Spinal cord (tissue), 9 donors: ENCODE measurements at regions not wholly inside any gene's neighbourhood (a gene's known extent, or its start where the extent isn't known, plus 50 kb on each side); places are given as distances from the start of the nearest gene placed in this dataset.

Experiments used
- DNase-seq, 6 donors: peaks; one replicate each; pipeline versions ENCODE4 v3.0.0 to v3.0.0-alpha.2; 2013 to 2015; ENCODE audit warnings: low spot score in 6 of 6, low read depth in 4 of 6
- H3K27ac ChIP-seq: one replicate; pipeline ENCODE4 v1.5.1; 2013; ENCODE audit warnings: low read depth, low read length, control low read depth
- H3K27me3 ChIP-seq: one replicate; pipeline ENCODE4 v1.6.1; 2013; ENCODE audit warnings: low read length; ENCODE audit not compliant: control insufficient read depth, insufficient read depth
- H3K36me3 ChIP-seq: one replicate; pipeline ENCODE4 v1.6.1; 2013; ENCODE audit warnings: low read length; ENCODE audit not compliant: control insufficient read depth, insufficient read depth
- H3K4me1 ChIP-seq: one replicate; pipeline ENCODE4 v1.6.1; 2013; ENCODE audit warnings: low read length; ENCODE audit not compliant: control insufficient read depth, insufficient read depth
- H3K4me3 ChIP-seq: one replicate; pipeline ENCODE4 v1.5.1; 2013; ENCODE audit warnings: low read depth, low read length, control low read depth
- H3K9me3 ChIP-seq: one replicate; pipeline ENCODE4 v1.6.1; 2013; ENCODE audit warnings: low read length; ENCODE audit not compliant: control insufficient read depth, insufficient read depth
- WGBS: methylation state at CpG from one replicate; pipeline ENCODE4 v1.1.5; 2013; ENCODE audit warnings: missing lambda C conversion rate; ENCODE audit not compliant: insufficient coverage; 5-methylcytosine and 5-hydroxymethylcytosine counted together
- donor health status: healthy.

- H3K9me3 ChIP-seq: no peaks in the 10 kb centered on the region
- no peaks in the 10 kb centered on the region for H3K27me3 ChIP-seq
- H3K4me1 ChIP-seq: no peaks in the 10 kb centered on the region
- H3K36me3 ChIP-seq: no peaks in the 10 kb centered on the region
- H3K27ac ChIP-seq: no peak overlapping the region
- no peak overlapping the region for H3K4me3 ChIP-seq
- DNase-seq: no peak
Observed at GRCh38 chr2:163259489-163259888, 420.9 kb upstream of the KCNH7 start.

GRCh38 chr2:163255086-163255485 lies 416.5 kb upstream of the KCNH7 start:
- H3K27ac ChIP-seq: no peak overlapping the region
- no peak for DNase-seq
- no peaks in the 10 kb centered on the region for H3K36me3 ChIP-seq
- H3K9me3 ChIP-seq: no peaks in the 10 kb centered on the region
- H3K4me3 ChIP-seq: no peak overlapping the region
- no peaks in the 10 kb centered on the region for H3K27me3 ChIP-seq
- H3K4me1 ChIP-seq: no peaks in the 10 kb centered on the region

GRCh38 chr2:163253621-163254285 lies 415.2 kb upstream of the KCNH7 start:
- H3K36me3 ChIP-seq: no peaks in the 10 kb centered on the region
- no peak overlapping the region for H3K27ac ChIP-seq
- H3K27me3 ChIP-seq: no peaks in the 10 kb centered on the region
- H3K4me3 ChIP-seq: no peak overlapping the region
- no peaks in the 10 kb centered on the region for H3K4me1 ChIP-seq
- WGBS: 65% methylated on average over 2 of the region's 6 CpGs
- no peak for DNase-seq
- H3K9me3 ChIP-seq: no peaks in the 10 kb centered on the region

- 50% methylated on average over 1 of the region's 3 CpGs for WGBS
- Histone ChIP-seq H3K4me3 (no peak overlapping the region), H3K9me3 (no peaks in the 10 kb centered on the region)
Observed at GRCh38 chr2:163252199-163252598, 413.6 kb upstream of the KCNH7 start.

GRCh38 chr2:163248376-163249253 lies 410.0 kb upstream of the KCNH7 start:
- WGBS: 22% methylated on average over 1 of the region's 5 CpGs
- H3K27me3 ChIP-seq: no peaks in the 10 kb centered on the region
- no peak overlapping the region for H3K27ac ChIP-seq
- no peak overlapping the region for H3K4me3 ChIP-seq
- DNase-seq: peak in 2 of 6 donors; percentile 60 to 66
- no peaks in the 10 kb centered on the region for H3K9me3 ChIP-seq
- no peaks in the 10 kb centered on the region for H3K4me1 ChIP-seq
- no peaks in the 10 kb centered on the region for H3K36me3 ChIP-seq

More at GRCh38 chr2:163252199-163252598, 413.6 kb upstream of the KCNH7 start:
- Histone ChIP-seq H3K4me1 (no peaks in the 10 kb centered on the region), H3K27me3 (no peaks in the 10 kb centered on the region), H3K36me3 (no peaks in the 10 kb centered on the region), H3K27ac (no peak overlapping the region)
- no peak for DNase-seq

- DNase-seq: no peak
- H3K4me3 ChIP-seq: no peak overlapping the region
- no peaks in the 10 kb centered on the region for H3K4me1 ChIP-seq
- H3K27me3 ChIP-seq: no peaks in the 10 kb centered on the region
- H3K36me3 ChIP-seq: no peaks in the 10 kb centered on the region
- WGBS: no CpG with 5 or more reads among the region's 2 CpGs
- no peak overlapping the region for H3K27ac ChIP-seq
- no peaks in the 10 kb centered on the region for H3K9me3 ChIP-seq
Observed at GRCh38 chr2:163247847-163248220, 409.3 kb upstream of the KCNH7 start.

GRCh38 chr2:163247156-163247846 lies 408.7 kb upstream of the KCNH7 start:
- 80% methylated on average over 1 of the region's 6 CpGs for WGBS
- Histone ChIP-seq H3K27me3 (no peaks in the 10 kb centered on the region), H3K27ac (no peak overlapping the region), H3K9me3 (no peaks in the 10 kb centered on the region), H3K4me1 (no peaks in the 10 kb centered on the region), H3K36me3 (no peaks in the 10 kb centered on the region), H3K4me3 (no peak overlapping the region)
- DNase-seq: peak in 2 of 6 donors; percentile 39 to 60

- no peak overlapping the region for H3K4me3 ChIP-seq
- H3K36me3 ChIP-seq: no peaks in the 10 kb centered on the region
- H3K4me1 ChIP-seq: no peaks in the 10 kb centered on the region
- no peak overlapping the region for H3K27ac ChIP-seq
- no peaks in the 10 kb centered on the region for H3K9me3 ChIP-seq
- DNase-seq: no peak
- 59% methylated on average over 7 of the region's 9 CpGs for WGBS
- H3K27me3 ChIP-seq: no peaks in the 10 kb centered on the region
Observed at GRCh38 chr2:163246135-163246534, 407.6 kb upstream of the KCNH7 start.

- Histone ChIP-seq H3K27me3 (no peaks in the 10 kb centered on the region), H3K9me3 (no peaks in the 10 kb centered on the region), H3K36me3 (no peaks in the 10 kb centered on the region), H3K4me1 (no peaks in the 10 kb centered on the region), H3K4me3 (no peak overlapping the region), H3K27ac (no peak overlapping the region)
- no peak for DNase-seq
Observed at GRCh38 chr2:163236553-163236952, 398.0 kb upstream of the KCNH7 start.
